ENCODE measurements at regions not wholly inside any gene's neighbourhood (a gene's known extent, or its start where the extent isn't known, plus 50 kb on each side); places are given as distances from the start of the nearest gene placed in this dataset.
A peak's percentile ranks its signal among the peaks of the same experiment; 100 is the strongest.
"Not testable (repeated sequence)": the region's sequence is repeated elsewhere in the genome, so short reads cannot be mapped to it uniquely, and the experiment has no call there.

GRCh38 chr3:17861476-17861875 is 119.0 kb upstream of the TBC1D5 start:
- no peak for DNase-seq

GRCh38 chr3:17860840-17861471 is 118.5 kb upstream of the TBC1D5 start:
- DNase-seq: not testable (repeated sequence)

GRCh38 chr3:17852217-17852616 is 109.8 kb upstream of the TBC1D5 start:
- no peak for DNase-seq

- DNase-seq: no peak
Observed at GRCh38 chr3:17850448-17850847, 108.0 kb upstream of the TBC1D5 start.

- no peak for DNase-seq
Observed at GRCh38 chr3:17848102-17848501, 105.7 kb upstream of the TBC1D5 start.

- DNase-seq: no peak
Observed at GRCh38 chr3:17847156-17847555, 104.7 kb upstream of the TBC1D5 start.

- no peak for DNase-seq
Observed at GRCh38 chr3:17846466-17846865, 104.0 kb upstream of the TBC1D5 start.

- DNase-seq: no peak
Observed at GRCh38 chr3:17845026-17845812, 102.8 kb upstream of the TBC1D5 start.

- DNase-seq: no peak
Observed at GRCh38 chr3:17844236-17844635, 101.8 kb upstream of the TBC1D5 start.

GRCh38 chr3:17841190-17841828 is 98.9 kb upstream of the TBC1D5 start:
- DNase-seq: peak; percentile 15 to 56

- no peak for DNase-seq
Observed at GRCh38 chr3:17840651-17841050, 98.2 kb upstream of the TBC1D5 start.

- DNase-seq: no peak
Observed at GRCh38 chr3:17840126-17840525, 97.7 kb upstream of the TBC1D5 start.

GRCh38 chr3:17836919-17837318 is 94.5 kb upstream of the TBC1D5 start:
- DNase-seq: no peak

- DNase-seq: no peak
Observed at GRCh38 chr3:17836092-17836491, 93.7 kb upstream of the TBC1D5 start.

GRCh38 chr3:17833786-17834559 is 91.5 kb upstream of the TBC1D5 start:
- DNase-seq: no peak

- DNase-seq: no peak
Observed at GRCh38 chr3:17832016-17832415, 89.6 kb upstream of the TBC1D5 start.

GRCh38 chr3:17831366-17831765 is 88.9 kb upstream of the TBC1D5 start:
- DNase-seq: peak in 1 of 2 experiments; percentile 11

GRCh38 chr3:17830788-17831187 is 88.4 kb upstream of the TBC1D5 start:
- no peak for DNase-seq

- DNase-seq: no peak
Observed at GRCh38 chr3:17828388-17828787, 86.0 kb upstream of the TBC1D5 start.

GRCh38 chr3:17825298-17825697 is 82.9 kb upstream of the TBC1D5 start:
- DNase-seq: no peak

GRCh38 chr3:17823816-17824215 is 81.4 kb upstream of the TBC1D5 start:
- DNase-seq: no peak

GRCh38 chr3:17823036-17823435 is 80.6 kb upstream of the TBC1D5 start:
- no peak for DNase-seq

GRCh38 chr3:17820704-17821103 is 78.3 kb upstream of the TBC1D5 start:
- no peak for DNase-seq

Measured in SW 1271 (cell line).